NCI-H1417 treated with DMSO at 0.1 percent for 48 hours (cell line): ENCODE measurements at regions not wholly inside any gene's neighbourhood (a gene's known extent, or its start where the extent isn't known, plus 50 kb on each side); places are given as distances from the start of the nearest gene placed in this dataset.
A peak's percentile ranks its signal among the peaks of the same experiment; 100 is the strongest.

ENCODE experiments used
- DNase-seq: peaks from one replicate; lab custom pipeline; 2025; lab: John Stamatoyannopoulos, UW

GRCh38 chr3:64464955-64465354 lies 222.8 kb downstream of the ADAMTS9 start:
- DNase-seq, result no peak

- no peak for DNase-seq
Observed at GRCh38 chr3:64463981-64464380, 223.8 kb downstream of the ADAMTS9 start.

DNA sequence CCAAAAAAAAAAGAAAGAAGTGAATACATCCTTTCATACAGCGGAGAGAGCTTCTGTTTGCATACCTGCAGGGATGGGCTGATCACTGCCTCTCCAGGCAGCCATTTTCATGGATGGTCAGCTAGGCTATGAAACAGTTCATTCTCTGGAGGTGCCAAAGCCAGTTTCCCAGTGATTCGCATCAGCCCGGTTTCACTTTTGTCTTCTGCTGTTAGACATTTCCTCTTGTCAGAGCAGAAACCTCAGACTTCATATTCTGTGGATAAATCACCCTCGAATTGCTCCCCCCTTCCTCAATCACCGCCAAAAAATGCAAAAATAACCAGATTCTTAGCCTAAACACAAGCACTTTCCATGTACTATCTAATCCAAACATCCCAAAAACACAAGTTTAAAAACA lies 225.6 kb downstream of the ADAMTS9 start:
- DNase-seq, result no peak

DNA sequence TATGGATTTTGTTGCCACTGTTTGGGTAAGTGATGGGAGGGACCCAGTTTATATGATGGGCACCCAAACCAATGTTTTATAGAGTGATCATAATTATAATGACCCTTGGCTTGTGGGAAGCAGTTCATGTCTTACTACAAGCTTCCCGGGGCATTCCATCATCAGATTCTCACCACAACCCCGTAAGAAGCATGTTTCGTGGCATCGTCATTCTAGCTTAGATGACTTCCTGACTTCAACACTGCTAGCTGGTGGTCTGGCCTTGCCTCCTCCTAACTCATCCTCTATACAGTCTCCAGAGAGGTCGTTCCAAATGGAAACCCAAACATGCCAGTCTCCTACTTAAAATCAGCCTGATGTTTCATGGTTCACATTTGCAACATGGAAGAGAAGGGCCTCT lies 226.9 kb downstream of the ADAMTS9 start:
- DNase-seq, result no peak

DNA sequence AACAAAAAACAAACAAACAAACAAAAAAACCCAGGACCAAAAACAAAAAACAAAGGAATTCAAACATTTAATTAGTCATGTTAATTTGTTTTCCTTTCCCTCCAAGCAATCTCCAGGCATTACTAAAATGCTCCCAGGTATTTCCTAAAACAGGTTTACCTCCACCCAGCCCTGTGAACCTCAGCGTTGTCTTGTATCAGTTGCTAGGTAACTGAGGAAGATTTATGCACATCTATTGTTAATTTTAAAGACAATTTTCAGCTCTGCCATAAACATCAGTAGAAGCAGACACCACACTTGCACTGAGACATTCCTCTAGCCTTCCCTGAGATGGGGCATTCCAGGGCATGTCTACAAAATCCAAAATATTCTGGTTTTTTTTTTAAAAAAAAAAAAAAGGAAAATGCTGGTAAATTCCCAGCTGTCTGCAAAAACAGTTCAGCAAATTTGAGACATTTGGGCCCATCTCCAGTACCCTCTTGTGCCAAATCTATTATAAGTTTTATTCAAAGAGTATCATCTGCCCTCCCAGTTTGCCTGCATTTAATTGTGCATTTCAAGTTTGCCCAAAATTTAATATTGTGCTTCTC lies 227.6 kb downstream of the ADAMTS9 start:
- DNase-seq, result peak; percentile 29

DNA sequence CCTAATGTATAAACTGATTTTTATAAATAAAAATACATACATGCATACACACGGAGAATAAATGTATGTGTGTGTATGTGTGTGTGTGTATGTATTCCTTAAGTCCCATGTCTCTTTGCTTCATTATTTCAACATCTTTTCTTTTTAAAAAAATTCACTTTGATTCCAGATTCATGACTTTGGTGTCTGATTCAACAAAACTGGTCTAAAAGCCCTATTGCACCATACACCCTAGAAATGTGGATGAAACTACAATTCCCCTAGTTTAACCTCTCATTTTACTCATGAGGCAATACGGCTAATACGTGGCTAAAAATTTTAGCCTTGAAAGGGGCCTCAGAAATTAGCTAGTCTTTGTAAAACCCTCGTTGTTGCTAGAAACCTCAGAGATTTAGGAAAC lies 228.1 kb downstream of the ADAMTS9 start:
- DNase-seq, result no peak

GRCh38 chr3:64457811-64458210 lies 230.0 kb downstream of the ADAMTS9 start:
- no peak for DNase-seq

DNA sequence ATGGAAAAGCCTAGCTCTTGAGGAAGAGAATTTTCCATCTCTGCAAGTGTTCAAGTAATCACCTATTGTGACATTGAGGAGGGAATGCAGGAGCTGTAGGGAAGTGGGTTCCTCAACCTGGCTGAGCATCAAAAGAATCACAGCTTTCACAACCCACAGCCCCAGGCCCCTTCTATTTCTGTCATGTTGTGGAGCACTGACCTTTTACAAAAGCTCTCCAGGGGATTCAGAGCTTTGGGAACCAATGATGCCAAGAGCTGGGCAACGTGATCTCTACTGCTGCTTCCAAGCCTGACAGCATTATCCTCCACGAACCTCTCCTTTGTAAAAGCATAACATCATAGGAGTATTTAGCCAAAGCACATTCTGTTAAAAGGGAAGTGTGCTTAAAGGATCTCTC lies 231.1 kb downstream of the ADAMTS9 start:
- no peak for DNase-seq

DNA sequence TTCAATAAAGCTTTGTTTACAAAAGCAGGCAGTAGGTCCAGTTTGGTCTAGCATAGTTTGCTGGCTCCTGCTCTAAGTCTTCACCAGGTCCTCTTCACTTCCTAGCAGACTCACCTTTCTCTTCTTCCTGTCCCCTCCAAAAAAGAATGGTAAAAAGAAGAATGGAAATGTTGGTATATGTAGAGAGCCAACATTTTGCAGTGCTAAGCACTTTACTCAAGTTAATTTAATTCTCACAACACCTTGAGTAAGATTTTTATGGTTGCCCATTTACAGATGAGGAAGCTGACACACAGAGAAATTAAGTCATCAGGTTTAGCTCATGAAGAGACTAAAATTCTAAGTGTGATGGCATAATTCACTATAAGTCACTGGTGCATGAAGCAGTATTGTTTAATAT lies 230.1 kb upstream of the PRICKLE2 start:
- DNase-seq, result no peak

GRCh38 chr3:64454768-64455167 lies 229.5 kb upstream of the PRICKLE2 start:
- no peak for DNase-seq

DNA sequence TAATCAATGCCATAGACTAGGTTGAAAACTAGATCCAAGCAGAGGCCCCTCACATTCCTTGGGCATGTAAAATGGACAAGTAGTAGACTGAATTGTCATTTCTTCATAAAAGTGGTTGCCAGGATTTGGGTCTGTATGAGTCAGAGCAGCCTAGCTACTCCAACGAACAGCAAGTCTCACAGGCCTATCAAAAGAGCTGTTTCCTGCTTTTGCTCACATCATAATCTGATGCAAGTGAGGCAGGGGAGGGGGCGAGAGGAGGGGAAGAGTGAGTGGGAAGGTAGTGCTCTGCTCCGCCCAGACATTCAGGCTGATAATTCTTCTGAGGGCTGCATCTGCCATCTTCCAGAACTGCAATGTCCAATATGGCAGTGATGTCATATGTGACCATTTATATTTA lies 228.9 kb upstream of the PRICKLE2 start:
- DNase-seq, result no peak

GRCh38 chr3:64451283-64452012 lies 226.2 kb upstream of the PRICKLE2 start:
- no peak for DNase-seq

- DNase-seq, result no peak
Observed at GRCh38 chr3:64450396-64450956, 225.2 kb upstream of the PRICKLE2 start.

- no peak for DNase-seq
Observed at GRCh38 chr3:64449026-64449425, 223.8 kb upstream of the PRICKLE2 start.

DNA sequence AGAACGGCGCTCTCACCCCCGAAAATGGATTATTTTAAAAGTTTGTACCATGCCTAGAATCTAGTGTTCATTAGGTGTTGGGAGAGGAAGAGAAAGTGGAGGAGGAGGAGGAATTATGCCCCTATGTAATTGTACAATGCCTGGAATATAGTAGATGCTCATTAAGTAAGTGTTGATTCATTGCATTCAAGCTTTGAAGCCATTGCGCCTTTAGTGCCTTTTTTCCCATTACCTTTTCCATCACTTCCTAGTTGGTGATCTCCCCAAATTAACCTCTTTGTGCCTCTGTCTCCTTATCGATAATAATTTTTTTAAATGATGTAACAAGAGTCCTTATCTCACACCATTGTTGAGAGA lies 220.7 kb upstream of the PRICKLE2 start:
- no peak for DNase-seq

GRCh38 chr3:64445109-64445943 lies 220.1 kb upstream of the PRICKLE2 start:
- no peak for DNase-seq

GRCh38 chr3:64444490-64445108 lies 219.3 kb upstream of the PRICKLE2 start:
- DNase-seq, result no peak

- no peak for DNase-seq
Observed at GRCh38 chr3:64443546-64444381, 218.5 kb upstream of the PRICKLE2 start.

DNA sequence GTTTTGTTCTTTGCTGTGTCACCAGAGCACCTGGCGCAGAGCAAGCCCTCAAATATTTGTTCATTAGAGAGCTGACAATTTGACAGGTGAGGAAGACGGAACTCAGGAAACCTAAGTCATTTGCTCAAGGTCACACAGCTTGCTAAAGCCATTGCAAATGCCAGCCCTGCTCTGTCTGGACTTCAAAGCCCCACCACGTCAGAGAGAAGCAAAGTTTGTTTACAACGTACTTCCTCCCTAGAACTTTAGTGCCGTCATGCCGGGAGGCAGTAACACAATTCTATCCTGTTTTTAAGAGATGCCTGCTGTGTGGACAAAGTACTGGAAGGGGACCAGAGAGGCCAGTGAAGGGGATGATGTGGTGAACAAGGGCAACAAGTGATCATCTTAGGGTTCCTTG lies 216.6 kb upstream of the PRICKLE2 start:
- DNase-seq, result no peak

GRCh38 chr3:64440498-64440897 lies 215.2 kb upstream of the PRICKLE2 start:
- DNase-seq, result no peak

GRCh38 chr3:64438812-64439211 lies 213.5 kb upstream of the PRICKLE2 start:
- DNase-seq, result no peak

GRCh38 chr3:64438066-64438465 lies 212.8 kb upstream of the PRICKLE2 start:
- no peak for DNase-seq
